HEK293T (cell line): ENCODE measurements at regions not wholly inside any gene's neighbourhood (a gene's known extent, or its start where the extent isn't known, plus 50 kb on each side); places are given as distances from the start of the nearest gene placed in this dataset.
A peak's percentile ranks its signal among the peaks of the same experiment; 100 is the strongest.

Source experiments
- CTCF ChIA-PET: fragments of 350-600 bp; formaldehyde crosslinking; extraction: SDS; loops from one replicate; lab custom pipeline; 2021; ENCODE audit warnings: antibody characterized with exemption, inconsistent platforms; lab: Yijun Ruan, JAX
- POLR2A ChIA-PET: fragments of 350-600 bp; formaldehyde crosslinking; extraction: SDS; loops from one replicate; lab custom pipeline; 2020; ENCODE audit warnings: antibody characterized with exemption, inconsistent platforms; lab: Yijun Ruan, JAX
- DNase-seq: peaks from one replicate; pipeline ENCODE4 v3.0.0; 2012; ENCODE audit warnings: mixed read lengths; ENCODE audit errors: extremely low spot score
- ARNT ChIP-seq: fragments of 450-650 bp; IDR thresholded peaks from 2 replicates; pipeline ENCODE4 v1.6.1; 2017; ENCODE audit warnings: mild to moderate bottlenecking
- BHLHE40 ChIP-seq: fragments of 450-650 bp; IDR thresholded peaks from 2 replicates; pipeline ENCODE4 v1.6.1; 2016; ENCODE audit warnings: mild to moderate bottlenecking, moderate library complexity, borderline replicate concordance
- CTBP1 ChIP-seq: fragments of 450-650 bp; IDR thresholded peaks from 2 replicates; pipeline ENCODE4 v1.6.1; 2016; ENCODE audit warnings: borderline replicate concordance
- ELF4 ChIP-seq: fragments of 450-650 bp; IDR thresholded peaks from 2 replicates; pipeline ENCODE4 v1.6.1; 2017; ENCODE audit warnings: antibody characterized with exemption
- FOXA1 ChIP-seq: fragments of 450-650 bp; IDR thresholded peaks from 2 replicates; pipeline ENCODE4 v1.6.1; 2016; ENCODE audit warnings: mild to moderate bottlenecking
- FOXK2 ChIP-seq: fragments of 450-650 bp; IDR thresholded peaks from 2 replicates; pipeline ENCODE4 v1.6.1; 2016; ENCODE audit warnings: mild to moderate bottlenecking
- FOXM1 ChIP-seq: fragments of 450-650 bp; IDR thresholded peaks from 2 replicates; pipeline ENCODE4 v1.6.1; 2017; ENCODE audit warnings: mild to moderate bottlenecking, borderline replicate concordance
- HDGF ChIP-seq: fragments of 450-650 bp; IDR thresholded peaks from 2 replicates; pipeline ENCODE4 v1.6.1; 2017; ENCODE audit warnings: antibody characterized with exemption, borderline replicate concordance
- L3MBTL2 ChIP-seq: fragments of 450-650 bp; conservative IDR thresholded peaks from 2 replicates; pipeline ENCODE4 v1.6.1; 2016; ENCODE audit warnings: mild to moderate bottlenecking
- LEF1 ChIP-seq: fragments of 450-650 bp; IDR thresholded peaks from 2 replicates; pipeline ENCODE4 v1.6.1; 2017; ENCODE audit warnings: mild to moderate bottlenecking, borderline replicate concordance
- NFRKB ChIP-seq: fragments of 450-650 bp; IDR thresholded peaks from 2 replicates; pipeline ENCODE4 v1.6.1; 2016; ENCODE audit warnings: mild to moderate bottlenecking, moderate library complexity
- PKNOX1 ChIP-seq: fragments of 450-650 bp; IDR thresholded peaks from 2 replicates; pipeline ENCODE4 v1.6.1; 2016
- SP1 ChIP-seq: fragments of 450-650 bp; IDR thresholded peaks from 2 replicates; pipeline ENCODE4 v1.6.1; 2017
- SUZ12 ChIP-seq: fragments of 450-650 bp; IDR thresholded peaks from 2 replicates; pipeline ENCODE4 v1.6.1; 2016; ENCODE audit warnings: mild to moderate bottlenecking
- TARDBP ChIP-seq: fragments of 450-650 bp; IDR thresholded peaks from 2 replicates; pipeline ENCODE4 v1.6.1; 2016
- ZNF384 ChIP-seq: fragments of 450-650 bp; IDR thresholded peaks from 2 replicates; pipeline ENCODE4 v1.6.1; 2016

GRCh38 chr4:128570387-128570975, 239.0 kb upstream of the JADE1 start:
- no peak for DNase-seq
- ChIA-PET POLR2A (no interaction called here), CTCF (no interaction called here)
- TF ChIP-seq PKNOX1 (no peak), SP1 (no peak), CTBP1 (no peak), FOXA1 (no peak), NFRKB (no peak), ELF4 (no peak), BHLHE40 (no peak), L3MBTL2 (no peak), SUZ12 (no peak), FOXK2 (no peak), TARDBP (no peak), HDGF (no peak)

DNA sequence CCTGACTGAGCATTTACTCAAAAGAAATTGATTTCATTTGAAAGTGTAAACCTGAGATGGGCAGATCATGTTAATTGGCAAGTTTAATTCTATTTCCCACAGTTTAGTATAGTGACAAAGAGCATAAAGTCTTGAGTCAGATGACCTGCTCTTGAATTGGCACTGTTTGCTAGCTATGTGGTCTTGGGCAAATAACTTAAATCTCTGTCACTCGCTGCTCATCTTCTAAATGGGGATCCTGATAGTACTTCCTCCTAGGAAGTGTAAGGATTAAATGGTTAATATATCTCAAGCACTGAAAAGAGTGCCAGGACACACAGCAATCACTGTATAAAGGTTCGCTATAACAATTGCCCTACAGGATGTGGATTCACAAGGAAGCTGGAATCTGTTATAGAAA, 242.8 kb upstream of the JADE1 start:
- ChIA-PET CTCF (interaction anchor here (0.8 kb wide), 1 partner anchor 139 kb away, joined by 3 read pairs; no protein-coding TSS in a partner anchor), POLR2A (interaction anchor here (0.6 kb wide), 1 partner anchor 214 kb away, joined by 3 read pairs; no protein-coding TSS in a partner anchor)
- no peak for TF ChIP-seq FOXA1
- no peak for TF ChIP-seq HDGF
- no peak for TF ChIP-seq ARNT
- TF ChIP-seq L3MBTL2: no peak
- no peak for TF ChIP-seq NFRKB
- no peak for TF ChIP-seq PKNOX1
- no peak for TF ChIP-seq SUZ12
- TF ChIP-seq ELF4: no peak
- no peak for TF ChIP-seq FOXM1
- no peak for TF ChIP-seq BHLHE40
- TF ChIP-seq TARDBP: no peak
- TF ChIP-seq FOXK2: no peak
- no peak for TF ChIP-seq SP1
- TF ChIP-seq LEF1: no peak
- no peak for TF ChIP-seq CTBP1
- TF ChIP-seq ZNF384: no peak
- DNase-seq: no peak

DNA sequence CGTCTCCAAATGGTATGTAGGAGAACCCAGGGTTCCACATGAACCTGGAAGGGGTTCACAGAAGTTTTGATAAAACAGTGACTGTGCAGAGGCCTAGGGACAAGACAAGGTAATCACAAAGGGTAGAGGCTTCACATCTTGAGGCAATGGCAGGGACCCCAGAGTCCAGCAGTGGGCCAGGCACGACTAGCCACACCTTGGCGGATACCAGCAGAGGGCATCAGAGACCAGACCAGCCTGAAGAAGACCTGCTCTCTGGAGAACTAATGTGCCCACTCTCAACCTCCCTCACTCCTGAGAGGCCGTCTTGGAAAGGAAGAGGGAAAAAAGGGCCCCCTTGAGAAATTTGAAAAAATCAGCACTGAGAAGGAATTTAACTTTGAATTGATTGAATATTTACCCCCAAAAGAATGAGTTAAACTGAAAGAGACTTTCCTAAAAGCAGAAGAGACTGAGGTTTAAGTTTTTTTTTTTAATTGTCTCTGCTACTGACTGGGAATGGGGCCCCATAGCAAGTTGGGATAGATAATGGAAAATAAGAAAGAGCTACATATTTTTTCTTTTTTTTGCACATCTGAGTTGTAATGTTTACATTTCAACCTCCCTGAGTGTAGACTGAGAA, 243.8 kb upstream of the JADE1 start:
- TF ChIP-seq SUZ12 (no peak), FOXM1 (no peak), LEF1 (no peak), ZNF384 (no peak), SP1 (no peak), CTBP1 (no peak), ELF4 (no peak), NFRKB (no peak), BHLHE40 (no peak), HDGF (no peak), L3MBTL2 (no peak), FOXK2 (no peak), FOXA1 (no peak), PKNOX1 (no peak), TARDBP (no peak), ARNT (no peak)

DNA sequence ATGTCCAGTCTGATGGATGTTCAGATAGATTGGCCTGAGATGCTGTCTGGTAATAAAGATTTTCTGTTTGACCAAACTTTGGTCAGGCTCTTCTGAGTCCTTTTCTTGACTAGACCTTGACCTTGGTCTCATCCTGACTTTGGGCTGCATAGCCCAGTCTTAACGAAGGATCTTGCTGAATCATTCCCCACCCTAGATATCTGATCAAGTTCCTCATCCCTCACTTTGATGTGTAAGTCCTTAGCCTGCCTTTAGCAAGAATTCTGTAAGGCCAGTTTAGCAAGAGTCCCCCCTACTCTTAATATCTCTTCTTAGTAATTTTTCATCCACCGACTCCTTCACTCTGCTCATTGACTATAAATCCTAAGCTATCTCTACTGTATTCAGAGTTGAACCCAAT, 244.4 kb upstream of the JADE1 start:
- POLR2A ChIA-PET: no interaction called here
- TF ChIP-seq BHLHE40 (no peak), HDGF (no peak), FOXM1 (no peak), ZNF384 (no peak)
- CTCF ChIA-PET: interaction anchor here (0.6 to 0.8 kb wide), 2 partner anchors 11 to 556 kb away, joined by 3 to 7 read pairs; no protein-coding TSS in a partner anchor
- no peak for DNase-seq

More for the DNA sequence above, 243.8 kb upstream of the JADE1 start:
- peak; percentile 50 for DNase-seq
- ChIA-PET POLR2A (no interaction called here), CTCF (interaction anchor here (0.8 kb wide), 1 partner anchor 12 kb away, joined by 3 read pairs; no protein-coding TSS in a partner anchor)

DNA sequence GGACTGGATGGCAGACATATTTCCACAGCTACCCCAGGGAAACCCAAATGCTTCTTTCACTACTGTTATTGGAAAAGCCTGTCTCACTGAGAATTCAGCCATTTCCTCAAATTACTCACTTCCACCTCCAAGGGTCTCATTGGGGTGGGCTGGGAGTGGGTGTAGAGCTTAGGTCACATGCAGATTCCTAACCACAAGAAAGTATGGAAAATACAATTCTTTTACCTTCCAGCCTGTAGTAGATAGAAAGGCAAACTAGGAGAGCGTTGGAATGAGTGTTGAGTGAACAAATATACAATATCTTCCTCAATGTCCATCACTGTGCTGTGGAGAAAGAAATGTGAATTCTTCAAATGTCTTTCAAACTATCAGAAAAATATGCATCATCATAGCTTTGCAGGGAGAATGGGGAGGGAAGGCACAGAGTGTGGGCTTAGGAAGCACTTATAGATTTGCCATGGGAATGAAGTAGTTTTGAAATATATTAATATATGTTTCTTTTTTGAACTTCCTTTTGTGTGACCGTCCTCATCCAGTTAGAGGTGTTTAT, 245.3 kb upstream of the JADE1 start:
- ChIA-PET POLR2A (interaction anchor here (4.2 kb wide), 1 partner anchor 11 kb away, joined by 17 read pairs; no protein-coding TSS in a partner anchor), CTCF (interaction anchor here (0.6 kb wide), 2 partner anchors 11 to 102 kb away, joined by 3 read pairs; no protein-coding TSS in a partner anchor)
- no peak for TF ChIP-seq L3MBTL2
- TF ChIP-seq SP1: no peak
- TF ChIP-seq TARDBP: no peak
- TF ChIP-seq ZNF384: no peak
- no peak for TF ChIP-seq FOXA1
- TF ChIP-seq BHLHE40: no peak
- no peak for TF ChIP-seq NFRKB
- DNase-seq: no peak

GRCh38 chr4:128560754-128561495, 248.6 kb upstream of the JADE1 start:
- DNase-seq: no peak
- CTCF ChIA-PET: no interaction called here
- POLR2A ChIA-PET: interaction anchor here (4.2 kb wide), 1 partner anchor 8 kb away, joined by 17 read pairs; no protein-coding TSS in a partner anchor
- TF ChIP-seq NFRKB: no peak
- no peak for TF ChIP-seq PKNOX1
